GM23338 (cell line): ENCODE measurements at regions not wholly inside any gene's neighbourhood (a gene's known extent, or its start where the extent isn't known, plus 50 kb on each side); places are given as distances from the start of the nearest gene placed in this dataset.

Source experiments
- ATAC-seq: fragments of 200-7000 bp; cut with Tn5 transposase; 3 replicates; pipeline ENCODE4 v1.9.1; 2020
- DNase-seq: peaks from one replicate; pipeline ENCODE4 v3.0.0-alpha.2; 2015; ENCODE audit warnings: low spot score
- H2AFZ ChIP-seq: fragments of 200-600 bp; sonication (generic); 2 replicates; pipeline ENCODE4 v1.8.0; 2016; ENCODE audit warnings: antibody characterized with exemption, mild to moderate bottlenecking, moderate library complexity
- H3F3A ChIP-seq: fragments of 200-600 bp; sonication (generic); replicated peaks from 2 replicates; pipeline ENCODE4 v1.8.0; 2017; ENCODE audit warnings: antibody characterized with exemption, mixed run types, low read depth
- H3K27ac ChIP-seq: fragments of 200-600 bp; sonication (generic); 2 replicates; pipeline ENCODE4 v1.6.1; 2016; ENCODE audit warnings: low read depth
- H3K27me3 ChIP-seq: fragments of 200-600 bp; sonication (generic); 2 replicates; pipeline ENCODE4 v1.8.0; 2016; ENCODE audit warnings: mild to moderate bottlenecking, mixed run types, moderate library complexity; ENCODE audit not compliant: insufficient read depth
- H3K36me3 ChIP-seq: fragments of 200-600 bp; sonication (generic); 2 replicates; pipeline ENCODE4 v1.8.0; 2016; ENCODE audit warnings: mild to moderate bottlenecking; ENCODE audit not compliant: insufficient read depth
- H3K4me1 ChIP-seq: fragments of 200-600 bp; sonication (generic); 2 replicates; pipeline ENCODE4 v1.8.0; 2016; ENCODE audit warnings: mild to moderate bottlenecking, moderate library complexity; ENCODE audit not compliant: insufficient read depth
- H3K4me2 ChIP-seq: fragments of 200-600 bp; sonication (generic); 2 replicates; pipeline ENCODE4 v1.7.1; 2017; ENCODE audit warnings: mixed run types
- H3K4me3 ChIP-seq: fragments of 200-600 bp; sonication (generic); 2 replicates; pipeline ENCODE4 v1.6.1; 2016; ENCODE audit warnings: mixed run types
- H3K79me2 ChIP-seq: fragments of 200-600 bp; sonication (generic); replicated peaks from 2 replicates; pipeline ENCODE4 v1.8.0; 2017; ENCODE audit warnings: mild to moderate bottlenecking; ENCODE audit not compliant: insufficient read depth
- H3K9me2 ChIP-seq: fragments of 200-600 bp; sonication (generic); 2 replicates; pipeline ENCODE4 v1.8.0; 2017; ENCODE audit not compliant: insufficient read depth
- H4K20me1 ChIP-seq: fragments of 200-600 bp; sonication (generic); replicated peaks from 2 replicates; pipeline ENCODE4 v1.8.0; 2017; ENCODE audit warnings: mild to moderate bottlenecking; ENCODE audit not compliant: insufficient read depth
- H3K27ac Mint-ChIP-seq: 2 replicates; pipeline ENCODE4 v1.8.0; 2020; ENCODE audit warnings: inconsistent platforms, mild to moderate bottlenecking, moderate library complexity, mixed read lengths
- H3K27me3 Mint-ChIP-seq: 3 replicates; pipeline ENCODE4 v1.8.0; 2022; ENCODE audit warnings: low read depth, mild to moderate bottlenecking, moderate library complexity, mixed read lengths, inconsistent platforms; ENCODE audit not compliant: insufficient read depth, poor library complexity
- H3K36me3 Mint-ChIP-seq: 3 replicates; pipeline ENCODE4 v1.8.0; 2021; ENCODE audit warnings: low read depth, mild to moderate bottlenecking, inconsistent platforms, moderate library complexity, mixed read lengths
- H3K4me1 Mint-ChIP-seq: 3 replicates; pipeline ENCODE4 v1.8.0; 2020; ENCODE audit warnings: mild to moderate bottlenecking, inconsistent platforms, mixed read lengths
- H3K4me3 Mint-ChIP-seq: 3 replicates; pipeline ENCODE4 v1.8.0; 2021; ENCODE audit warnings: moderate library complexity, mild to moderate bottlenecking, inconsistent platforms, mixed read lengths
- H3K9me3 Mint-ChIP-seq: 3 replicates; pipeline ENCODE4 v1.8.0; 2020; ENCODE audit warnings: moderate library complexity, mild to moderate bottlenecking, inconsistent platforms, mixed read lengths
- CREB1 ChIP-seq: fragments of 250-450 bp; sonication (Bioruptor Pico); IDR thresholded peaks from 2 replicates; pipeline ENCODE4 v1.5.0; 2020; ENCODE audit warnings: low read depth, mild to moderate bottlenecking, moderate library complexity
- JUNB ChIP-seq: IDR thresholded peaks from one replicate; pipeline ENCODE4 v1.6.1; 2016; ENCODE audit warnings: antibody characterized with exemption; ENCODE audit not compliant: unreplicated experiment
- NANOG ChIP-seq: IDR thresholded peaks from 2 replicates; pipeline ENCODE4 v1.6.1; 2016; ENCODE audit warnings: antibody characterized with exemption, borderline replicate concordance
- POLR2AphosphoS5 ChIP-seq: IDR thresholded peaks from 2 replicates; pipeline ENCODE4 v1.6.1; 2016; ENCODE audit warnings: antibody characterized with exemption, low read depth
- STAT1 ChIP-seq: IDR thresholded peaks from one replicate; pipeline ENCODE4 v1.6.1; 2016; ENCODE audit warnings: antibody characterized with exemption; ENCODE audit not compliant: unreplicated experiment
- ZNF331 ChIP-seq: fragments of 250-450 bp; sonication (Bioruptor Pico); IDR thresholded peaks from 2 replicates; pipeline ENCODE4 v1.5.0; 2020; ENCODE audit warnings: low read depth, mild to moderate bottlenecking, moderate library complexity
- TF ChIP-seq, protein P1 (sequence below): fragments of 250-450 bp; sonication (Bioruptor Pico); IDR thresholded peaks from 2 replicates; pipeline ENCODE4 v1.5.0; 2020; ENCODE audit warnings: mild to moderate bottlenecking, moderate library complexity
- TF ChIP-seq, protein P2 (sequence below): IDR thresholded peaks from 2 replicates; pipeline ENCODE4 v1.6.1; 2016; ENCODE audit warnings: antibody characterized with exemption

DNA sequence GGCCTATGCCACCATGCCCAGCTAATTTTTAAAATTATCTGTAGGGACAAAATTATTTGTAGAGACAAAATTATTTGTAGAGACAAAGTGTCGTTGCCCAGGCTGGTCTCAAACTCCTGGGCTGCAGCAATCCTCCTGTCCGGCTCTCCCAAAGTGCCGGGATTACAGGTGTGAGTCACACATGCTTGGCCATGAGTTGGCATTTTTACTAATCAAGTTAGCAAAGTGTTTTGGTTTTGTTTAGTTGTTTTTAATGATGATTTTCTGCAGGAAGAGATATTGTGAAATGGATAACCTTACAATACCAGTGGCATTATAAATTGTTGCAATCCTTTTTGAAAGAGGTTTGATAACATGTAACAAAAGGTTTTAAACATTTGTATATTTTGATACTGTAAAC lies 65.3 kb upstream of the MAGI3 start (continued):
- TF ChIP-seq, protein P1, sequence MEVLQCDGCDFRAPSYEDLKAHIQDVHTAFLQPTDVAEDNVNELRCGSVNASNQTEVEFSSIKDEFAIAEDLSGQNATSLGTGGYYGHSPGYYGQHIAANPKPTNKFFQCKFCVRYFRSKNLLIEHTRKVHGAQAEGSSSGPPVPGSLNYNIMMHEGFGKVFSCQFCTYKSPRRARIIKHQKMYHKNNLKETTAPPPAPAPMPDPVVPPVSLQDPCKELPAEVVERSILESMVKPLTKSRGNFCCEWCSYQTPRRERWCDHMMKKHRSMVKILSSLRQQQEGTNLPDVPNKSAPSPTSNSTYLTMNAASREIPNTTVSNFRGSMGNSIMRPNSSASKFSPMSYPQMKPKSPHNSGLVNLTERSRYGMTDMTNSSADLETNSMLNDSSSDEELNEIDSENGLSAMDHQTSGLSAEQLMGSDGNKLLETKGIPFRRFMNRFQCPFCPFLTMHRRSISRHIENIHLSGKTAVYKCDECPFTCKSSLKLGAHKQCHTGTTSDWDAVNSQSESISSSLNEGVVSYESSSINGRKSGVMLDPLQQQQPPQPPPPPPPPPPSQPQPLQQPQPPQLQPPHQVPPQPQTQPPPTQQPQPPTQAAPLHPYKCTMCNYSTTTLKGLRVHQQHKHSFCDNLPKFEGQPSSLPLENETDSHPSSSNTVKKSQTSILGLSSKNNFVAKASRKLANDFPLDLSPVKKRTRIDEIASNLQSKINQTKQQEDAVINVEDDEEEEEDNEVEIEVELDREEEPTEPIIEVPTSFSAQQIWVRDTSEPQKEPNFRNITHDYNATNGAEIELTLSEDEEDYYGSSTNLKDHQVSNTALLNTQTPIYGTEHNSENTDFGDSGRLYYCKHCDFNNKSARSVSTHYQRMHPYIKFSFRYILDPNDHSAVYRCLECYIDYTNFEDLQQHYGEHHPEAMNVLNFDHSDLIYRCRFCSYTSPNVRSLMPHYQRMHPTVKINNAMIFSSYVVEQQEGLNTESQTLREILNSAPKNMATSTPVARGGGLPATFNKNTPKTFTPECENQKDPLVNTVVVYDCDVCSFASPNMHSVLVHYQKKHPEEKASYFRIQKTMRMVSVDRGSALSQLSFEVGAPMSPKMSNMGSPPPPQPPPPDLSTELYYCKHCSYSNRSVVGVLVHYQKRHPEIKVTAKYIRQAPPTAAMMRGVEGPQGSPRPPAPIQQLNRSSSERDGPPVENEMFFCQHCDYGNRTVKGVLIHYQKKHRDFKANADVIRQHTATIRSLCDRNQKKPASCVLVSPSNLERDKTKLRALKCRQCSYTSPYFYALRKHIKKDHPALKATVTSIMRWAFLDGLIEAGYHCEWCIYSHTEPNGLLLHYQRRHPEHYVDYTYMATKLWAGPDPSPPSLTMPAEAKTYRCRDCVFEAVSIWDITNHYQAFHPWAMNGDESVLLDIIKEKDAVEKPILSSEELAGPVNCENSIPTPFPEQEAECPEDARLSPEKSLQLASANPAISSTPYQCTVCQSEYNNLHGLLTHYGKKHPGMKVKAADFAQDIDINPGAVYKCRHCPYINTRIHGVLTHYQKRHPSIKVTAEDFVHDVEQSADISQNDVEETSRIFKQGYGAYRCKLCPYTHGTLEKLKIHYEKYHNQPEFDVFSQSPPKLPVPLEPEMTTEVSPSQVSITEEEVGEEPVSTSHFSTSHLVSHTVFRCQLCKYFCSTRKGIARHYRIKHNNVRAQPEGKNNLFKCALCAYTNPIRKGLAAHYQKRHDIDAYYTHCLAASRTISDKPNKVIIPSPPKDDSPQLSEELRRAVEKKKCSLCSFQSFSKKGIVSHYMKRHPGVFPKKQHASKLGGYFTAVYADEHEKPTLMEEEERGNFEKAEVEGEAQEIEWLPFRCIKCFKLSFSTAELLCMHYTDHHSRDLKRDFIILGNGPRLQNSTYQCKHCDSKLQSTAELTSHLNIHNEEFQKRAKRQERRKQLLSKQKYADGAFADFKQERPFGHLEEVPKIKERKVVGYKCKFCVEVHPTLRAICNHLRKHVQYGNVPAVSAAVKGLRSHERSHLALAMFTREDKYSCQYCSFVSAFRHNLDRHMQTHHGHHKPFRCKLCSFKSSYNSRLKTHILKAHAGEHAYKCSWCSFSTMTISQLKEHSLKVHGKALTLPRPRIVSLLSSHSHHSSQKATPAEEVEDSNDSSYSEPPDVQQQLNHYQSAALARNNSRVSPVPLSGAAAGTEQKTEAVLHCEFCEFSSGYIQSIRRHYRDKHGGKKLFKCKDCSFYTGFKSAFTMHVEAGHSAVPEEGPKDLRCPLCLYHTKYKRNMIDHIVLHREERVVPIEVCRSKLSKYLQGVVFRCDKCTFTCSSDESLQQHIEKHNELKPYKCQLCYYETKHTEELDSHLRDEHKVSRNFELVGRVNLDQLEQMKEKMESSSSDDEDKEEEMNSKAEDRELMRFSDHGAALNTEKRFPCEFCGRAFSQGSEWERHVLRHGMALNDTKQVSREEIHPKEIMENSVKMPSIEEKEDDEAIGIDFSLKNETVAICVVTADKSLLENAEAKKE (CRISPR knock-in tag): no peak
- no peak for TF ChIP-seq STAT1

DNA sequence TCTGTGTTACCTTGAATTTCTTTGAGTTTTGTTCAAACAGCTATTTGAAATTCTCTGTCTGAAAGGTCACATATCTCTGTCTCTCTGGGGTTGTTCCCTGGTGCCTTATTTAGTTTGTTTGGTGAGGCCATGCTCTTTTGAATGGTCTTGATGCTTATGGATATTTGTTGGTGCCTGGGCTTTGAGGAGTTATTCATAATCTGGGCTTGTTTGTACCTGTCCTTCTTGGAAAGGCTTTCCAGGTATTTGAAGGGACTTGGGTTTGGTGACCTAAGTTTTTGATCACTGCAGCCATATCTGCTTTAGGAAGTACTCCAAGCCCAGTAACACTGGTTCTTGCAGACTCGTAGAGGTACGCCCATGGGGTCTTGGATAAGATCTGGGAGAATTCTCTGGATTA lies 63.3 kb upstream of the MAGI3 start:
- H3K27me3 ChIP-seq: no peaks in the 10 kb centered on the region
- no peak overlapping the region for H3K27ac ChIP-seq
- no peak overlapping the region for H2AFZ ChIP-seq
- Mint-ChIP-seq H3K27me3 (no peaks in the 10 kb centered on the region), H3K9me3 (no peaks in the 10 kb centered on the region), H3K4me3 (no peak overlapping the region), H3K4me1 (no peaks in the 10 kb centered on the region), H3K27ac (no peak overlapping the region), H3K36me3 (no peaks in the 10 kb centered on the region)
- no peaks in the 10 kb centered on the region for H3K4me1 ChIP-seq
- no peaks in the 10 kb centered on the region for H3K36me3 ChIP-seq
- no peak for ATAC-seq
- H3F3A ChIP-seq: no peaks in the 10 kb centered on the region
- H3K4me3 ChIP-seq: no peak overlapping the region
- peaks cover 21% of the 10 kb centered on the region; the same call in 1 of the 2 replicates for H3K9me2 ChIP-seq
- no peaks in the 10 kb centered on the region for H4K20me1 ChIP-seq
- DNase-seq: no peak
- no peak overlapping the region for H3K4me2 ChIP-seq
- no peaks in the 10 kb centered on the region for H3K79me2 ChIP-seq
- no peak for TF ChIP-seq CREB1 (CRISPR knock-in tag)
- no peak for TF ChIP-seq JUNB
- TF ChIP-seq, protein P2, sequence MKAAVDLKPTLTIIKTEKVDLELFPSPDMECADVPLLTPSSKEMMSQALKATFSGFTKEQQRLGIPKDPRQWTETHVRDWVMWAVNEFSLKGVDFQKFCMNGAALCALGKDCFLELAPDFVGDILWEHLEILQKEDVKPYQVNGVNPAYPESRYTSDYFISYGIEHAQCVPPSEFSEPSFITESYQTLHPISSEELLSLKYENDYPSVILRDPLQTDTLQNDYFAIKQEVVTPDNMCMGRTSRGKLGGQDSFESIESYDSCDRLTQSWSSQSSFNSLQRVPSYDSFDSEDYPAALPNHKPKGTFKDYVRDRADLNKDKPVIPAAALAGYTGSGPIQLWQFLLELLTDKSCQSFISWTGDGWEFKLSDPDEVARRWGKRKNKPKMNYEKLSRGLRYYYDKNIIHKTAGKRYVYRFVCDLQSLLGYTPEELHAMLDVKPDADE: no peak
- TF ChIP-seq ZNF331: no peak
- no peak for TF ChIP-seq POLR2AphosphoS5
- TF ChIP-seq, protein P1 (CRISPR knock-in tag): no peak
- TF ChIP-seq NANOG: no peak
